ENCODE measurements at regions not wholly inside any gene's neighbourhood (a gene's known extent, or its start where the extent isn't known, plus 50 kb on each side); places are given as distances from the start of the nearest gene placed in this dataset.

DNA sequence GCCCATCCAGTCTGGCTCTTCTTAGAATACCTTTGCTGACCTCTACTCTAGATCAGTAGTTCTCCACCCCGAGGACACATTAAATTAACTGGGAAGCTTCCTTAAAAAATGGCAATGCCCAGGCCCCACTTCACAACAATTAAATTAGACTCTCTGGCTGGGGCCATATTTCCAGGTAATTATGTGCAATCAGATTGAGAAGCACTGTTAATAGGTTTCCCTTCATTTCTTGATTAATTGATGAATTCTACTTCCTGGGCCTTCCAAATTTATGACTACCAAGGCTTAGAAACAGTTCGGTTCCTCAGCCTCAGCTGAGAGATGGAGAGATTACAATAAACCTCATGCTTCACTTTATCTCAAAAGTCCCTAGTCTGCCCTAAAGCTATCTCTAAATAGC lies 71.7 kb upstream of the LIMCH1 start:
- no TSS peak for BruUV-seq (replicated peaks)
- Mint-ChIP-seq H3K9me3 (ENCODE audit: low read depth, unreplicated experiment) (no peaks in the 10 kb centered on the region), H3K27me3 (ENCODE audit: unreplicated experiment) (no peaks in the 10 kb centered on the region), H3K27ac (ENCODE audit: unreplicated experiment) (no peak overlapping the region), H3K4me1 (ENCODE audit: low read depth, unreplicated experiment) (peaks cover 21% of the 10 kb centered on the region), H3K36me3 (ENCODE audit: insufficient read depth, unreplicated experiment) (no peaks in the 10 kb centered on the region), H3K4me3 (ENCODE audit: low read depth, unreplicated experiment) (no peak overlapping the region)
- intact Hi-C loops (cut with micrococcal nuclease; ENCODE audit: unreplicated experiment): no loop called here
- TF ChIP-seq, protein P1, sequence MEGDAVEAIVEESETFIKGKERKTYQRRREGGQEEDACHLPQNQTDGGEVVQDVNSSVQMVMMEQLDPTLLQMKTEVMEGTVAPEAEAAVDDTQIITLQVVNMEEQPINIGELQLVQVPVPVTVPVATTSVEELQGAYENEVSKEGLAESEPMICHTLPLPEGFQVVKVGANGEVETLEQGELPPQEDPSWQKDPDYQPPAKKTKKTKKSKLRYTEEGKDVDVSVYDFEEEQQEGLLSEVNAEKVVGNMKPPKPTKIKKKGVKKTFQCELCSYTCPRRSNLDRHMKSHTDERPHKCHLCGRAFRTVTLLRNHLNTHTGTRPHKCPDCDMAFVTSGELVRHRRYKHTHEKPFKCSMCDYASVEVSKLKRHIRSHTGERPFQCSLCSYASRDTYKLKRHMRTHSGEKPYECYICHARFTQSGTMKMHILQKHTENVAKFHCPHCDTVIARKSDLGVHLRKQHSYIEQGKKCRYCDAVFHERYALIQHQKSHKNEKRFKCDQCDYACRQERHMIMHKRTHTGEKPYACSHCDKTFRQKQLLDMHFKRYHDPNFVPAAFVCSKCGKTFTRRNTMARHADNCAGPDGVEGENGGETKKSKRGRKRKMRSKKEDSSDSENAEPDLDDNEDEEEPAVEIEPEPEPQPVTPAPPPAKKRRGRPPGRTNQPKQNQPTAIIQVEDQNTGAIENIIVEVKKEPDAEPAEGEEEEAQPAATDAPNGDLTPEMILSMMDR (IDR thresholded peaks at IDR 0.05; ENCODE audit: unreplicated experiment): no peak
- CTCF ChIA-PET: interaction anchor here (0.7 kb wide), 1 partner anchor 469 kb away, joined by 6 read pairs; no protein-coding TSS in a partner anchor
- DNase-seq: no peak

DNA sequence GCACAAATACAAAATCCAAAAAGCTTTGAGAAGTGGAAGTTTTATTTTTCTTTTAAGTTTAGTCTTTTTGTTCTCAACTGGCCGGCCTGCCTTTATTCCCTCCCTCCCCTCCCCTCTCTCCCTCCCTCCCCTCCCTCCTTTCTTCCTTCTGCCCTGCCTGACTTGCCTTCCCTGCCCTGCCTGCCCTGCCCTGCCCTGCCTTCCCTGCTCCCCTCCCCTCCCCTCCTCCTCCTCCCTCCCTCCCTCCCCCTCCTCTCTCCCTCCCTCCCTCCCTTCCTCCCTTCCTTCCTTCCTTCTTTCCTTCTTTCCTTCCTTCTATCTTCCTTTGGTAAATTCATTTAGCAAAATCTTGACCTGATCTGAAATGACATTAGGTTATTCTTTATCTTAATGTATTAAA lies 69.8 kb upstream of the LIMCH1 start:
- CTCF ChIA-PET: no interaction called here
- BruUV-seq (replicated peaks): no TSS peak
- no peaks in the 10 kb centered on the region for H3K36me3 Mint-ChIP-seq (ENCODE audit: insufficient read depth, unreplicated experiment)
- intact Hi-C loops (cut with micrococcal nuclease; ENCODE audit: unreplicated experiment): no loop called here
- DNase-seq: no peak
- H3K4me3 Mint-ChIP-seq (ENCODE audit: low read depth, unreplicated experiment): no peak overlapping the region
- no peak overlapping the region for H3K27ac Mint-ChIP-seq (ENCODE audit: unreplicated experiment)
- H3K27me3 Mint-ChIP-seq (ENCODE audit: unreplicated experiment): no peaks in the 10 kb centered on the region
- TF ChIP-seq, protein P1 (IDR thresholded peaks at IDR 0.05; ENCODE audit: unreplicated experiment): no peak
- peaks cover 36% of the 10 kb centered on the region for H3K4me1 Mint-ChIP-seq (ENCODE audit: low read depth, unreplicated experiment)
- peaks cover 2% of the 10 kb centered on the region for H3K9me3 Mint-ChIP-seq (ENCODE audit: low read depth, unreplicated experiment)

DNA sequence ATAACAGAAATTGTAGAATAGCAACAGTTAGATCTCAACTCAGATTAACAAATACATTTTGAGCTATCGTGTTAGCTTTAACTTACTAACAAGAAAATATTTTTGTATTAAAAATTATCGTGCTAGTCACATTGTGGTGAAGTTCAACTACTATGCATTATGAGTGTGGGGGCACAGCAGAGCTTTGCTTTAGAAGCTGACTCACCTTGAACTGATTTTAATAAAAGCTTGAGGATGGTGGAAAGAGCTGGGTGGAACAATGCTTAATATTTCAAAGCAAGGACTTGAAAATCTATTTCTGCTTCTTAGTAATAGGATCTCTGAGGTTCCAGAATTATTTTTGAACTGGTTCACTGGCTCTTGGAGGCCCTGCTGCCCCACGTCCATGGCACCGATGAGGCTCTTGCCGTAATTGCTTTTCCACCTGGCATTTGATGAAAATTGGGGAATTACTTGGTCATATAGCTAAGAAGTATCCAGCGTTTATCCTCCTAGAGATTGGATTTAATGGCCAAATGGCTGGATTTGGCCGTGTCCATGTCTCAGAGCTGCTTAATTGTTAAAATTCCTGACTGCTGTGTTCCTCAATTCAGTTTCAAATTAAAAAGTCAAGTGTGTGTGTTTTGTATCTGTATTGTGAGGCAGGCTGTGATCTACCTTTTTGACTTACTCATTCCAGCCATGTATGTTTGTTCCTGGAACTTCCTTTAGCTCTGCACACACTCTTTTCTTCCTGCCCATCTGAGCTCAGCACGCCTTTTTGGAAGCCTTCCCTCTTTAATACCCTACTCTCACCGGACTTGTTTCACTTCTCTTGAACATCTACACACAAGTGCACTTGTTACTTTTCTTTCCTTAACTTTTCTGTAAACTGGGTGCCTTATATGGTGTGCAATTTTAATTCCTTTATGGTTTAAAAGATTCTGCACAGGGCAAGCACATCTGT lies 66.6 kb upstream of the LIMCH1 start:
- no peaks in the 10 kb centered on the region for H3K36me3 Mint-ChIP-seq (ENCODE audit: insufficient read depth, unreplicated experiment)
- TF ChIP-seq, protein P1 (IDR thresholded peaks at IDR 0.05; ENCODE audit: unreplicated experiment): no peak
- no peak for DNase-seq
- H3K4me3 Mint-ChIP-seq (ENCODE audit: low read depth, unreplicated experiment): no peak overlapping the region
- no peaks in the 10 kb centered on the region for H3K27me3 Mint-ChIP-seq (ENCODE audit: unreplicated experiment)
- no TSS peak for BruUV-seq (replicated peaks)
- peak overlapping the region; percentile 30 for H3K27ac Mint-ChIP-seq (ENCODE audit: unreplicated experiment)
- H3K4me1 Mint-ChIP-seq (ENCODE audit: low read depth, unreplicated experiment): peaks cover 49% of the 10 kb centered on the region
- intact Hi-C loops (cut with micrococcal nuclease; ENCODE audit: unreplicated experiment): no loop called here
- CTCF ChIA-PET: interaction anchor here (0.7 kb wide), 1 partner anchor 15 kb away, joined by 3 read pairs; no protein-coding TSS in a partner anchor
- H3K9me3 Mint-ChIP-seq (ENCODE audit: low read depth, unreplicated experiment): peaks cover 2% of the 10 kb centered on the region

- no peak overlapping the region for H3K4me3 Mint-ChIP-seq (ENCODE audit: low read depth, unreplicated experiment)
Measured at GRCh38 chr4:41472081-41472480, 65.9 kb upstream of the LIMCH1 start.

More at GRCh38 chr4:41472081-41472480, 65.9 kb upstream of the LIMCH1 start:
- H3K4me1 Mint-ChIP-seq (ENCODE audit: low read depth, unreplicated experiment): peaks cover 56% of the 10 kb centered on the region
- no peaks in the 10 kb centered on the region for H3K27me3 Mint-ChIP-seq (ENCODE audit: unreplicated experiment)
- TF ChIP-seq, protein P1 (IDR thresholded peaks at IDR 0.05; ENCODE audit: unreplicated experiment): no peak
- intact Hi-C loops (cut with micrococcal nuclease; ENCODE audit: unreplicated experiment): no loop called here
- H3K36me3 Mint-ChIP-seq (ENCODE audit: insufficient read depth, unreplicated experiment): no peaks in the 10 kb centered on the region
- CTCF ChIA-PET: no interaction called here
- DNase-seq: no peak
- H3K27ac Mint-ChIP-seq (ENCODE audit: unreplicated experiment): peak overlapping the region; percentile 30
- no TSS peak for BruUV-seq (replicated peaks)
- H3K9me3 Mint-ChIP-seq (ENCODE audit: low read depth, unreplicated experiment): peaks cover 2% of the 10 kb centered on the region
